ACC112 (cell line): ENCODE measurements at regions not wholly inside any gene's neighbourhood (a gene's known extent, or its start where the extent isn't known, plus 50 kb on each side); places are given as distances from the start of the nearest gene placed in this dataset.
A peak's percentile ranks its signal among the peaks of the same experiment; 100 is the strongest.

ENCODE experiments used
- H2AFZ ChIP-seq: fragments of 200-600 bp; sonication (generic); one replicate; pipeline ENCODE4 v1.6.0; 2017; ENCODE audit warnings: antibody characterized with exemption, low read length; ENCODE audit not compliant: unreplicated experiment
- H3K27ac ChIP-seq: fragments of 200-600 bp; sonication (generic); 2 replicates; pipeline ENCODE4 v1.5.1; 2014; ENCODE audit warnings: low read depth, mild to moderate bottlenecking, antibody characterized with exemption, low read length, moderate library complexity
- H3K27me3 ChIP-seq: fragments of 200-600 bp; sonication (generic); 2 replicates; pipeline ENCODE4 v1.6.1; 2014; ENCODE audit warnings: mild to moderate bottlenecking, antibody characterized with exemption, low read length, moderate library complexity, mixed read lengths; ENCODE audit not compliant: insufficient read depth
- H3K36me3 ChIP-seq: fragments of 200-600 bp; sonication (generic); 2 replicates; pipeline ENCODE4 v1.6.1; 2016; ENCODE audit warnings: mild to moderate bottlenecking, antibody characterized with exemption, low read length, moderate library complexity, mixed read lengths; ENCODE audit not compliant: insufficient read depth
- H3K4me1 ChIP-seq: fragments of 200-600 bp; sonication (generic); one replicate; pipeline ENCODE4 v1.6.1; 2016; ENCODE audit warnings: low read length, mixed read lengths; ENCODE audit not compliant: insufficient read depth, unreplicated experiment, control insufficient read depth
- H3K4me3 ChIP-seq: fragments of 200-600 bp; sonication (generic); 2 replicates; pipeline ENCODE4 v1.5.1; 2014; ENCODE audit warnings: mild to moderate bottlenecking, low read depth, low read length
- H3K79me2 ChIP-seq: fragments of 200-600 bp; sonication (generic); one replicate; pipeline ENCODE4 v1.6.0; 2016; ENCODE audit warnings: low read length; ENCODE audit not compliant: control insufficient read depth, unreplicated experiment, insufficient read depth

DNA sequence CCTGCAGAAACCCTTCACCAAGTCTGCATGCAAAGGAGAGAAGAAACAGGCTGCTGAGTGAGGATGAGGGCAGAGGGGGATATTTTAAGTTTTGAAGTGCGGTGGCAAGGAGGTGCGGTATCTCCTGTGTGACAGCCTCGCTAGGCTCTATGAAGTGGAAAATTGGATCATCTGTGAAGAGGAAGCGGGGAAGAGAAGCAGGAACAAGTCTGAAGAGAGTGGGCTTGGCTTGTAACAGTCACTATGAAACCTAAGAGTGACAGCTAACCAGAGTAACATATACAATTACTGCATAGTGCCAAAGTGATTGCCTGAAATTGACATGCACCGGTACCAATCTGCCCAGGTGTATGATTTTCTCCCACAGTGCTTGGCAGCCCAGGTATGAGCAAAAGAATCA lies 287.5 kb upstream of the KLF14 start:
- H3K79me2 ChIP-seq = peaks cover 19% of the 10 kb centered on the region
- no peak overlapping the region for H2AFZ ChIP-seq
- H3K4me1 ChIP-seq = peaks cover 3% of the 10 kb centered on the region
- H3K4me3 ChIP-seq = no peak overlapping the region
- no peaks in the 10 kb centered on the region for H3K27me3 ChIP-seq
- H3K27ac ChIP-seq = no peak overlapping the region
- no peaks in the 10 kb centered on the region; the same call in none of the 2 replicates for H3K36me3 ChIP-seq

DNA sequence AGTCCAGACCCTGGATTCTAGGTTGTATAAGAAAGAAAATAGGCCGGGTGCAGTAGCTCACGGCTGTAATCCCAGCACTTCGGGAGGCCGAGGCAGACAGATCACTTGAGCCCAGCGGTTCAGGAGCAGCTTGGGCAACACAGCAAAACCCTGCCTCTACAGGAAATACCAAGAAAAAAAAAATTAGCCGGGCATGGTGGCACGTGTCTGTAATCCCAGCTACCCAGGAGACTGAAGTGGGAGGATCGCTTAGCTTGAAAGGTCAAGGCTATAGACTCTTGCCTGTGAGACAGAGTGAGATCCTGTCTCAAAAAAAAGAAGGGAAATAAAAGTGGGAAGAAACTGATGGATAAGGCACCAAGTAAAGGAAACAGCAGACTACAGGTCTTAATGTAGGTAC lies 287.9 kb upstream of the KLF14 start:
- no peak overlapping the region for H2AFZ ChIP-seq
- H3K4me3 ChIP-seq = no peak overlapping the region
- peaks cover 20% of the 10 kb centered on the region for H3K79me2 ChIP-seq
- no peak overlapping the region for H3K27ac ChIP-seq
- H3K36me3 ChIP-seq = no peaks in the 10 kb centered on the region; the same call in none of the 2 replicates
- H3K4me1 ChIP-seq = peaks cover 3% of the 10 kb centered on the region
- no peaks in the 10 kb centered on the region for H3K27me3 ChIP-seq

DNA sequence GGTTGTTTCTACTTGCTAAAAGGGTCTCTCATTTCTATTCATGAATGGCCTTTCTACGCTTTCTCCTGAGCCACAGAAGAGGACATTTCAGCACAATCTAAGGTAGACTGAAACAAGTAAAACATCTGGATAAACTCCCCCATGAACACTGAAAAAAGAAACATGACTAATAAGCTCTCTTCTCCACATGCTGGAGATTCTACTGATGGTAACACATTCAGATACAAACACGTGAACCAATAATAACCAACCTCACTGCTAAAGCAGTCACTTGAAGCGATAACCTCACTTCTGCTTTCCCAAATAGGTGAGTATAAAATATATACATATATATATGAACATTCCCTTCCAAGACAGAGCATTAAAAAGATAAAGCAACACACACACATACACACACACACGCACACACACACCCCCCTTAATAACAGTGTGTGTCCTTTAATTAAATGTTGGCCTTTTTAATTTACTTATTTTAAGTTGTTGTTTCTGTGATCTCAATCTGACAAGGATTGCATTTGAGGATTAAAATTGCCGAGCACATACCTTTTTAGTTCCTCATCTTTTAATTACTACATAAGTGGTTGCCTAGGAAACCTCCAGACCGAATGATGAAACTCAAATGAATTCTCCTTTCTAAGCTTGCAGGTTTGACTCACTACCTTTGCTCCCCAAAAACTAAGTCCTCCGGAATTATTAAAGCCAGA lies 292.4 kb upstream of the KLF14 start:
- Histone ChIP-seq H3K27ac (no peak overlapping the region), H3K79me2 (peaks cover 38% of the 10 kb centered on the region)

DNA sequence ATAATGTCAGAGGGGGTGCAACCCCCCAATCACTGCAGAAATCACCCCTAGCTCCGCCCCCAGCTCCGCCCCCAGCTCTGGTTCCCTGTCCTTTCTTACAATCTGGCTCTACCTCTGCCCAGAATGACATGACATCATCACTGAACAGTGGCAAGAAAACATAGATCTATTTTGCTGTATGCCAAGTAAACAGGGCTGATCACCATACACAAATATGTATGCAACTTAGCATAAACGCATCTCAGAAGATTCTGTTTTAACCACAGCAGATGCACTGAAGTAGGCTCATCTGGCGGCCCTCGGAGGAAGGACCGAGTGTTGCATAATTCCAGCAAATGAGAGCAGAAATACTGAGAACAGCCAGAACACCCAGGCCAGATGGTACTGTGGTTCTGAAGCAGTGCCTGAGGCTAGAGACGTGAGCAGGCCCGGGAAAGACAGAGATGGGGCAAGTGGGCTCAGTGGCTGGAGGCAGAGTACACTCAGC lies 293.3 kb upstream of the KLF14 start:
- Histone ChIP-seq H3K27me3 (no peaks in the 10 kb centered on the region), H3K4me1 (peaks cover 13% of the 10 kb centered on the region), H3K36me3 (peaks cover 10% of the 10 kb centered on the region), H3K4me3 (no peak overlapping the region), H3K79me2 (peaks cover 39% of the 10 kb centered on the region), H3K27ac (0 out of 2 replicates have a peak overlapping the region, but pooled peaks have one; percentile 1), H2AFZ (no peak overlapping the region)

More for the DNA sequence above, 292.4 kb upstream of the KLF14 start:
- peaks cover 10% of the 10 kb centered on the region for H3K36me3 ChIP-seq
- H2AFZ ChIP-seq = no peak overlapping the region
- H3K27me3 ChIP-seq = no peaks in the 10 kb centered on the region
- no peak overlapping the region for H3K4me3 ChIP-seq
- peaks cover 13% of the 10 kb centered on the region for H3K4me1 ChIP-seq

DNA sequence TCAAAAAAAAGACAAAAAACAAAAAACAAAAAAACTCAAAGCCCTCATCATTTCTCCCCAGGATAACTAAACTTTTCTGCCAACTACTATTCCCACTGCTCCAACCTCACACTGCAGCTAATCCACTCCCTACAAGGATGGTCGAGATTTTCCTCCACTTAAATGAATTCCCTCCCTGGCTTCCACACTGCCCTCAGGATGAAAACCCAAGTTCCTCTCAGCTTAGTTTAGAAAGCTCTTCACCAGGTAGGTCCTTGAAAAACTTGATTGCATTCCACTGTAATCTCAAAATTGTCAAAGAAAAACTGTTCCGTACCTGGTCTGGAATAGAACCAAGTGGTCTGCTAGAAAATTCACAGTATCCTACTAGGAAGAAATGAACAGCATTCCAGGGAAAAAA lies 294.3 kb upstream of the KLF14 start:
- H3K79me2 ChIP-seq = peaks cover 39% of the 10 kb centered on the region
- no peaks in the 10 kb centered on the region for H3K27me3 ChIP-seq
- H3K4me3 ChIP-seq = no peak overlapping the region
- no peak overlapping the region for H3K27ac ChIP-seq
- peaks cover 10% of the 10 kb centered on the region for H3K36me3 ChIP-seq
- peaks cover 13% of the 10 kb centered on the region for H3K4me1 ChIP-seq
- no peak overlapping the region for H2AFZ ChIP-seq

DNA sequence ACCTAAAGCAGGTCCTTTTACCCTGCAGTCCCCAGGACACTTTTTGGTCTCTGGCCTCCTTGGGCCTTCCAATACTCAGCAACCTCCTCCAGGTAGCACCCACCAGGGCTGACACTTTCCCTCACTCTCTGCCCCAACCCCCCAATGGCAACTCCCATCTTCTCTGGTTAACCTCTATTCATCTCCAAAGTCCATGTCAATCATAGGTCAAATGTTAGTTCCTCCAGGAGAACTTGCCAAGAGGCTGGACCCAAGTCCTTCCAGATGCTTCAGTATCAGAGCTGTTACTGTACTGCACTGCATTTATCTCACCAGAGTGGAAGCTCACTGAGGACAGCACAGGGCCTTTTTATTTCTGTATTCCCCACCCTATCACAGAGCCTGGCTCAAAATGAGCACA lies 295.0 kb upstream of the KLF14 start:
- peaks cover 42% of the 10 kb centered on the region for H3K79me2 ChIP-seq
- H3K27ac ChIP-seq = no peak overlapping the region
- peaks cover 13% of the 10 kb centered on the region for H3K4me1 ChIP-seq
- H2AFZ ChIP-seq = no peak overlapping the region
- no peak overlapping the region for H3K4me3 ChIP-seq
- H3K27me3 ChIP-seq = no peaks in the 10 kb centered on the region
- peaks cover 10% of the 10 kb centered on the region for H3K36me3 ChIP-seq

DNA sequence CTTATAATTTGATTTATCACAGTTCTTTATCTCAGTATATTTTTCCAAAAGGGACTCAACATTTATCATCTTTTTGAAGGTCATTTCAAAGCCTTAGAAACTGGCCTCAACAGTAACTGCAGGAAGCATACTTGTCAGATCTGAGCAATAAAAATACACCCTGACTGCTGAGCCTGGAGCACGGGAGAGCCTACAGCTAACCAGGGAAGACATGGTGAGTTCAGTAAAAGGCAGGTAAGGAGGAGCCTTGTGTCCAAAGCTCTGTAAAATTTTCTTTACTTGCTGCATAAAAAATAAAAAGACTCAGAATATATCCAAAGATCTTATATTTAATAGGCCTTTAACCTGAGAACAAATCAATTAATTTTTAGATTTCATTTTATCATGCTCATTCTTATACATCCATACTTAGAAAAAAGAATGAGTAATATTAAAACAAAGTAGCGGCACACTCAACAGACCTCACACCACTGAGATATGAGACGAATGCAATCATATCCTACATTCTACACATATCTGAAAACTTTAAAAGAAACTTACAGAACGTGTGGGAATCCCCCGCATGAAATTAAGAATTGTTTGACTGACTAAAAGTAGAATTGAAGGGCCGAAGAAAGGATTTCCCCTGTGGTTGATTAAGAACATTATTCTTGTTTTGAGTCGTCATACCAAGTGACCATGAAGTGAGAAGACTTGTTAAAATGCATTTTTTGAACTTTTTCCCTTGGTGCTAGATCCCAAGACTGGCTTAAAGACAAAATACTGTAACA lies 296.4 kb upstream of the MKLN1 start:
- Histone ChIP-seq H3K36me3 (peaks cover 10% of the 10 kb centered on the region; the same call in 1 of the 2 replicates), H3K27ac (no peak overlapping the region), H3K79me2 (peaks cover 38% of the 10 kb centered on the region), H3K27me3 (no peaks in the 10 kb centered on the region), H2AFZ (no peak overlapping the region), H3K4me3 (no peak overlapping the region), H3K4me1 (peaks cover 13% of the 10 kb centered on the region)

DNA sequence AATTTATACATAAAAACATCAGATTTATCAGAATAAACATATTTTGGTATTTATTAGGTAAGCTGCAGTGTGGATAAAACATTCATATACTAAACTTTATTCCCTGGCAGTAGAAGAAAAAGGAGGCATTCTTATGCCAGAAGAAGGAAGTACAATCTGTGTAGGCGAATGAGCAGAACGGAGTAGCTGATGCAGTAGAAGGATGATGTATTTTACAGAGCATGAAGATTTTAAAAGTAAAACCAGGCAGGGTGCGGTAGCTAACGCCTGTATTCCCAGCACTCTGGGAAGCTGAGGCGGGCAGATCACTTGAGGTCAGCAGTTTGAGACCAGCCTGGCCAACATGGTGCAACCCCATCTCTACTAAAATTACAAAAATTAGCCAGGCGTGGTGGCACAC lies 294.9 kb upstream of the MKLN1 start:
- no peak overlapping the region for H3K27ac ChIP-seq
- no peak overlapping the region for H3K4me3 ChIP-seq
- peaks cover 1% of the 10 kb centered on the region for H3K4me1 ChIP-seq
- H2AFZ ChIP-seq = no peak overlapping the region
- H3K36me3 ChIP-seq = peaks cover 10% of the 10 kb centered on the region; the same call in 1 of the 2 replicates
- peaks cover 45% of the 10 kb centered on the region for H3K79me2 ChIP-seq
- H3K27me3 ChIP-seq = no peaks in the 10 kb centered on the region

DNA sequence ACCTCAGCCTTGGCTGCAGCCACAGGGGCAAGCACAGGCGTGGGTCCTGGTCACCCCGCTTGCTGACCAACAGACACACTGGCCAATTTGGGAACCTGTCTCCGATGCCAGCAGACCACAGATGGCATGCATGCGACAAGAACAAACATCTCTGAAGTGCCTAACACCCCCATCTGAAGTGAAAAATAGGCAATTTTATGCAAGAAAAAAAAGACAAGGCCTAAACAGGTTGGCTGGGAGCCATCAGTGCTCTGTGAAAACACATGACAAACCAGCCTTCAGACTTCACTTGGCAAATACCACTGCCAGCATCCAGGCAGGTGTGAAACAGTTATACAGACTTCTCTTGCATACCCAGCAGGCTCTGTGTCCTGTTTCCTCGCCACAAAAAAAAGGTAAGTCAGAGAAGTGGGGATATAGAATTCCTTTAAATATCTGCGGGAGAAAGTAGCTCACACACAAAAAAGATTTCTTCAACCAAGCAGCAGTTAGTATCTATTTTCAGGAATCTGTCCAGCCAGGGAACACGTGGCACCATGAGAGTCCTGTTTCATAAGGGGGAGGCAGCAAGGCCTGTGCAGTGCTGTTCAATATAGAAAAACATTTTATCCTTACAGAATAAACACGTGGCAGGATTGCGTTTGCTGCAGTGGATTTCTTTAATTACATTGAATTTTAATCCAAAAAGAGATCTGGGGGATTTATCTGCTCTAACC lies 293.4 kb upstream of the MKLN1 start:
- peaks cover 6% of the 10 kb centered on the region; the same call in 1 of the 2 replicates for H3K36me3 ChIP-seq
- no peaks in the 10 kb centered on the region for H3K27me3 ChIP-seq
- no peak overlapping the region for H2AFZ ChIP-seq
- H3K4me1 ChIP-seq = peaks cover 9% of the 10 kb centered on the region
- H3K79me2 ChIP-seq = peaks cover 51% of the 10 kb centered on the region
- no peak overlapping the region for H3K4me3 ChIP-seq
- H3K27ac ChIP-seq = no peak overlapping the region

DNA sequence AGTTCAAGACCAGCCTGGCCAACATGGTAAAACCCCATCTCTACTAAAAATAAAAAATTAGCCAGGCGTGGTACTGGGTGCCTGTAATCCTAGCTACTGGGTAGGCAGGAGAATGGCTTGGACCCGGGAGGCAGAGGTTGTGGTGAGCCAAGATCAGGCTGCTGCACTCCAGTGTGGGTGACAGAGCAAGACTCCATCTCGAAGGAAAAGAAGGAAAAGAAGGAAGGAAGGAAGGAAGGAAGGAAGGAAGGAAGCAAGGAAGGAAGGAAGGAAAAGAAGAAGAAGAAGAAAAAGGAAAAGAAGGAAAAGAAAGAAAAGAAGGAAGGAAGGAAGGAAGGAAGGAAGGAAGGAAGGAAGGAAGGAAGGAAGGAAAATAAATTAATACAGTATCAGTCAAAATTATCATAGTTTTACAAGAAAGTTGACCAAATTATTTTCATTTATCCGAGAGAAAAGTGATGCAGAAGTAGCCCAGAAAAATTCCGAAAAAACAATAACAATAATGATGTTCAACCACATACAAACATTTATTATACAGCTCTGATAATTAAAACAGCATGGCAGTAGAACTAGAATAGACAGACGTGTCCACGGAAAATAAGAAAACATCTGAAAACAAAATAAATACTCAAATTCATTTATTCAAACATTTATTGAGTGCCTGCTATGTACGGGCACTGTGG lies 292.4 kb upstream of the MKLN1 start:
- H3K79me2 ChIP-seq = peaks cover 52% of the 10 kb centered on the region
- peaks cover 16% of the 10 kb centered on the region for H3K4me1 ChIP-seq
- no peak overlapping the region for H3K4me3 ChIP-seq
- H3K36me3 ChIP-seq = peaks cover 3% of the 10 kb centered on the region; the same call in 1 of the 2 replicates
- H3K27ac ChIP-seq = no peak overlapping the region
- no peak overlapping the region for H2AFZ ChIP-seq
- no peaks in the 10 kb centered on the region for H3K27me3 ChIP-seq
